NT2/D1 (cell line): ENCODE measurements at regions not wholly inside any gene's neighbourhood (a gene's known extent, or its start where the extent isn't known, plus 50 kb on each side); places are given as distances from the start of the nearest gene placed in this dataset.

Experiments
- YY1 ChIP-seq: IDR thresholded peaks from 2 replicates; pipeline ENCODE4 v1.6.1; 2011; ENCODE audit not compliant: insufficient read length, insufficient read depth
- ZNF274 ChIP-seq: IDR thresholded peaks from 2 replicates; pipeline ENCODE4 v1.6.1; 2011; ENCODE audit warnings: mild to moderate bottlenecking, low read depth, low read length

- TF ChIP-seq ZNF274 (no peak), YY1 (no peak)
These were observed 810.4 kb downstream of the TRIML1 start for GRCh38 chr4:188949596-188949995.
